ENCODE measurements at regions not wholly inside any gene's neighbourhood (a gene's known extent, or its start where the extent isn't known, plus 50 kb on each side); places are given as distances from the start of the nearest gene placed in this dataset.
A peak's percentile ranks its signal among the peaks of the same experiment; 100 is the strongest.

- peak; percentile 76 for DNase-seq
These were observed 160.0 kb upstream of the MKI67 start for GRCh38 chr10:128286141-128286761.

DNA sequence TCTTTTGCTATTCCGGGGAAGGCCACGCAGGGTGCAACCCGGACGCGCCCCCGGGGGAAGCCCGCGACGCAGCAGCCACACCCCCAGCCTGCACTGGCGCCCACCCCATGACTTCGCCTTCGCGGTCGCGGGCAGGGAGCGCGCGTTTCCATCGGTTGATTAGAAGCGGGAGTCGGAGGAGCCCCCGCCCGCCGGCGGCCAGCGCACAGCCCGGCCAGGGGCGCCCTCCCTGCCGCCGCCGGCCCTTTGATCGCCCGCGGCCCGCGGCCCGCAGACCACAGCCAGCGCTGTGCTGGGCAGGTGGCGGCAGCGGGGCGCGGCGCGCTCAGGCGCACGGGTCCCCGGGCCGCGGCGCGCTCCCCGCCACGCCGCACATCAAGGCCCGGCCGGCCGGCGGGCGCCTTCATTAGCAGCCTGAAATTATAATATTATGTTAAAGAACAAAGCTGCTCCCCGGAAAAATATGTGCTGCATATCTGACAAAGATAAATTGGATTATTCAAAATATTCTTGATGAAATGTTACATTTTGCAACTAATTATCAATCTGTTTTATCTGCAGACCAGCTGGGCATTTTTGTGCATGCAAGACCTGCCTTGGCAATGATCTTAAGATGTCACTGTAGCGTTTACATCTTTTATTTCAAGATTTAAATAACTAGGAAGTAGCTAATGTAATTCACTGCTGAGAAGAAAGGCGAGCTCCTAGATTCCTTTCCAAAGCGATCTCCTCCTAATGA, 160.7 kb upstream of the MKI67 start:
- DNase-seq, result peak; percentile 48

GRCh38 chr10:128287921-128288320, 161.7 kb upstream of the MKI67 start:
- no peak for DNase-seq

GRCh38 chr10:128289621-128290020, 163.4 kb upstream of the MKI67 start:
- no peak for DNase-seq

GRCh38 chr10:128295003-128295402, 168.8 kb upstream of the MKI67 start:
- no peak for DNase-seq

DNA sequence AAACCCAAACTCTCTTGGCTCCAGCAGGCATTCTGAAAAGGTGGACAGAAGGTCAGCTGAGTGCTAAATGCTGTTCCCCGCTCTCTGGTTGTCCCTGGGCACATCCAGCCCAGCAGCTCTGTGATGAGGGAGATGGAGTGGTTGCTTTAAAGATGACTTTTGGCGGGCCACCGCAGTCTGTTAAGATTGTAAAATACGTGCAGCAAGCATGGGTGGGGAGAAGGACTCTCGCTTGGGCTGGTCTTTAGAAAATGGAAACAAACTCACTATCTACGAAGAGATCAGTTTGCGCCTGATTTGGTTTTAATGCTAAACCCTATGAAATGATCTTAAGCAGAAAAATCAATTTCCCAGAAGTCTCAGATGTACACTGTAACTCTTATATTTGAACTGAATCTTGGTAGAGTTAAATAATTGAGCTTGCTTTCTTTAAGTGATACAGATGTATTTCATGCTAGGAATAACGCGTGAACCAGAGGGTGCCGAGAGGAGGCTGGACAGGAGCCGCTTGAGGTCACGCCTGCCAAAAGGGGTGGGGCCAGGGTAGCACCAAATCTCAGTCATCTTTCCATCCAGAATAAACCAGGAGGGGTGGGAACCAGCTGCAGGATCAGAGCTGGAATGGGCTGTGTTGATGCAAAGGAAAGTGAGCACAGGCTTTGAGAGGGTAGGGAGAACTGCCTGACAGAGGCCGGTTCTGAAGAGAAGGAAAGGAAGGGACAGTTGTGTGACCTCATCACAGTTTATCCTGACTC, 170.2 kb upstream of the MKI67 start:
- DNase-seq, result peak; percentile 81

DNA sequence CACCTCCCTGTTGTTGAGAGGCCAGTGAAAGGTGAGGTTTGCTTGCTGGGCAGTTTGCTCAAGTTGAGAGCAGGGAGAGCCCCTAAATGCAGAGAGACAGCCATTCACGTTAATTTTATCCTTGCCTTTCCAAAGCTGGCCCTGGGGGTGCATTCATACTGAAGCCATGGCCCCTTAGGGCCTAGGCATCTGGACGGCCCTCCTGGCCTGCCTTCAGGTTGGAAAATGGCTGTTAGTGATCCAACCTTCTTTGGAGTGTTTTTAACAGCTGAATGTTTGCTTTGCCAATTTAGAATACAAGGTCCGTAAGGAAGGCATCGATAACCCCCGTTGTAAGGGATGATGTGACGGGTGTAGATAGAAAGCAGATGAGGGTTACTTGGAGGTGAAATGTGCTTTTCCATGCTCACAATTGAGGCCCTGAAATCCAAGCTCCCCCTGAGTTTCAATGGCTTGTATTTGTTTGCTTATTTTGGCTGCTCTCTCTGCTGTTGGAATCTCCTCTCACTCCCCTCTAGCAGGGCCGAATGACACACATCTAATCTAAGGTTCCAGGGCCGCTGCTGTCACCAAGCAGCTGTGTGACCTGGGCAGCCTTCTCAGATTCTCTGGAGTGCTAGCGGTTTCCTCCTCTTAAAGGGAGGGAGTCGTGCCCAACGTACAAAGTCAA, 171.6 kb upstream of the MKI67 start:
- DNase-seq, result peak; percentile 70

DNA sequence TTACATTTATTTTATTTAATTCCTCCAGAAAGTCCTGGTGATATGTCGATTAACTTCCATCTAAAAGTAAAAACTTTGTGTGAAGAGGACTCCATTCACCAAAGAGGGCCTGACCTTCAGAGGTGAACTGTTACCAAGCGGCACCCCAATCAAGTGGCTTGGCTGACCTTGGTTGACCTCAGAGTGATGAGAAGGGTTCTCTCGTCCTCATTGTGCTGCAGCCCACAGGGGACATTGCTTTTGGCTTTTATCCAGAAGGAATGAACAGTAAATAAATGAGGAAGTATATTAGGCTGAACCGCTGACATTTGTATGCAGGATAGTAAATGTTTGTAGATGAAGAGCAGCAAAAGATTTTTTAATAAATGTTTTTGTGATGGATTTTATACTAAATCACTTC, 172.4 kb upstream of the MKI67 start:
- no peak for DNase-seq

GRCh38 chr10:128300290-128300824, 174.1 kb upstream of the MKI67 start:
- peak; percentile 40 for DNase-seq

DNA sequence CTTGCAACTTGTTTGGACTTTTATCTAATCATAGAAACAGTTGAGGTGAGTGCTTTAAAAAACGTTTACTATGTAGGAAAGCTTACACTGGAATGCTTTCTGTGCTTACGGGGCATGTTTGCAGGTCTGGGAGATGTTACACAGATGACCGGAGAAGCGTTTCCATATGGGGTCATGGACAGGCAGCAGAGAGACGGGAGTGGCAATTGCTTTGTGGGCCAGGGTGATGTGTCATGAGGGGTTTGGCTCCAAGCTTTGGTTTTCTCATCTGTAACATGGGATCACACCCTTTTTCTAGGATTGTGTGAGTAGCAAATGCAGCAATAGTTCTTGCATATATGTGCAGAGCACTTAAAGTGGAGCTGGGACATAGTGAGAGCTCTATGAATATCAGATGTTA, 174.8 kb upstream of the MKI67 start:
- DNase-seq, result no peak

GRCh38 chr10:128302808-128303207, 176.6 kb upstream of the MKI67 start:
- no peak for DNase-seq

- DNase-seq, result peak; percentile 0
These were observed 178.0 kb upstream of the MKI67 start for GRCh38 chr10:128304271-128304670.

- DNase-seq, result peak; percentile 17
These were observed 179.6 kb upstream of the MKI67 start for GRCh38 chr10:128305601-128306345.

- DNase-seq, result peak; percentile 22
These were observed 180.3 kb upstream of the MKI67 start for GRCh38 chr10:128306535-128306934.

GRCh38 chr10:128306966-128307365, 180.7 kb upstream of the MKI67 start:
- DNase-seq, result peak; percentile 5

DNA sequence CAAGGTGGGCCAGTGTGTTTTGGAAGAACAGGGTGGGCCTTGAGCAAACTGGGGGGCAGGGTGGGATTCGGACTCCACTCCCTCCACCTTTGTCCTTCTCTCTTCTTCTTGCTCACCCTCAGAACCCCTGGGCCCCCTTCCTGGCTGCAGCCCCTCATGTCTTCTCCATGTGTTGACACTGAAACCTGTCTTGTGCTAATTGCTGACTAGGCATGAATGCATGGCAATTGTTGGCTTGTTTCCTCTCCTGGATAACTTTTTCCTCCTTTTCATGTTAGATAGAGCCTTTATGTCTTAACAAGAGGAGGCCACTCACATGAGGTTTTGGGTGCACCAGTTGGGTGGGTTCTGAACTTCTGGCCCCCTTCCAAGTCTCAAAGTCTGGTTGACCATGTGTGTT, 181.6 kb upstream of the MKI67 start:
- DNase-seq, result peak; percentile 7

DNA sequence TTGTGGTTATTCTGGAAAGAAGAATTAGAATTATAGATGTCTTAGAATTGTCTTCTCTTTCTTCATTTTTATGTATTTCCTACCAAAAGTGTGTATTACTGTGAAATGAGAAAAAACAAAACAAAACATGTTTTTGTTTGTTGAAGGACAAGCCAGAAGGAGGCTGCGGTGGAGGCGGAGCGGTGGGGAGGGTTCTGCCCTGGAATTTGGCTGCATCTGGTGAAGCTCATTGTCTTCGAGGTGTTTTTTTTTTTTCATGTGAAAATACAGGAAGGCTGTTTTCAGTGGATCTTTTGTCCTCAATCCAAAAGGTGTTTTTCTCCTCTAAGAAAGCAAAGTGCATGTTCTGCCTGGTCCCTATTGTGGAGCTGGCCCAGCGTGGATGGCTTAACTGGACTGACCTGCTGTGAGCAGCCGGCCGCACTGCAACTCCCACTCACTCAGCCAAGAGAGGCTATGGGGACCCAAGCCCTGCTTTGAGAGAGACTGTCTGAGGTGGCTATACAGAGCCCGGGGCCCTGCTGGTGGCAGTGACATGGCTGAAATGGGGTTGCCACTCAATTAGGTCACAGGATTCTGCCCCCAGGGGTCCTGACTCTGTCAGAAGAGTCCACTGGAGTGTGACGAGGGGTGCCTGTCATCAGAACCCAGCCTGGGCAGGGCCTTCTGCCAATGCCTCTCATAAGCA, 184.9 kb upstream of the MKI67 start:
- DNase-seq, result no peak

DNA sequence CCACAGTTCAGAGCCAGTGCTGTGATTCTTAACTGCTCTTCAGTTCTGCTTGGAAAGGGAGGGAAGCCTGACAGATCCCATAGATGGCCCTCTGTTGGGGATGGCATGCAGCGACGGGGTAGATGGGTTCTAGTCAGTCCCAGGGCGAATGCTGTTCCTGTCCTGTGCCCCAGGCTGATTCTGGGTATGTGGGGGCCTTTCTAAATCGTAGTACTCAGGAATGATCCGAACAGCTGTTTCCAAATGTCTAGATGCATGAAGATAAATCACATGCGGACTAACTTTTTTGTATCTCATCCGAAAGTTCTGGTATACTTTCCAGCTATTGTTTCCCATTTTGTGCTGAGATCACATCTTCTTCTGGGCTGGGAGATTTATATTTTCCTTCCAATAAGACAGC, 186.0 kb upstream of the MKI67 start:
- no peak for DNase-seq

GRCh38 chr10:128314686-128315085, 188.5 kb upstream of the MKI67 start:
- DNase-seq, result no peak

- DNase-seq, result no peak
These were observed 190.0 kb upstream of the MKI67 start for GRCh38 chr10:128316121-128316726.

GRCh38 chr10:128316925-128317324, 190.7 kb upstream of the MKI67 start:
- DNase-seq, result no peak

Measured in left hindlimb (tissue), 1 donor.